Neural progenitor cell (in vitro differentiated cells): ENCODE measurements at regions not wholly inside any gene's neighbourhood (a gene's known extent, or its start where the extent isn't known, plus 50 kb on each side); places are given as distances from the start of the nearest gene placed in this dataset.

Experiments
- EZH2phosphoT487 ChIP-seq: fragments of 200-600 bp; sonication (generic); IDR thresholded peaks from 2 replicates; pipeline ENCODE4 v1.6.1; 2017; ENCODE audit warnings: antibody characterized with exemption
- TF ChIP-seq, protein P1 (sequence below): fragments of 200-600 bp; sonication (generic); IDR thresholded peaks from 2 replicates; pipeline ENCODE4 v1.5.1; 2017; ENCODE audit warnings: antibody characterized with exemption, mild to moderate bottlenecking

- TF ChIP-seq, protein P1, sequence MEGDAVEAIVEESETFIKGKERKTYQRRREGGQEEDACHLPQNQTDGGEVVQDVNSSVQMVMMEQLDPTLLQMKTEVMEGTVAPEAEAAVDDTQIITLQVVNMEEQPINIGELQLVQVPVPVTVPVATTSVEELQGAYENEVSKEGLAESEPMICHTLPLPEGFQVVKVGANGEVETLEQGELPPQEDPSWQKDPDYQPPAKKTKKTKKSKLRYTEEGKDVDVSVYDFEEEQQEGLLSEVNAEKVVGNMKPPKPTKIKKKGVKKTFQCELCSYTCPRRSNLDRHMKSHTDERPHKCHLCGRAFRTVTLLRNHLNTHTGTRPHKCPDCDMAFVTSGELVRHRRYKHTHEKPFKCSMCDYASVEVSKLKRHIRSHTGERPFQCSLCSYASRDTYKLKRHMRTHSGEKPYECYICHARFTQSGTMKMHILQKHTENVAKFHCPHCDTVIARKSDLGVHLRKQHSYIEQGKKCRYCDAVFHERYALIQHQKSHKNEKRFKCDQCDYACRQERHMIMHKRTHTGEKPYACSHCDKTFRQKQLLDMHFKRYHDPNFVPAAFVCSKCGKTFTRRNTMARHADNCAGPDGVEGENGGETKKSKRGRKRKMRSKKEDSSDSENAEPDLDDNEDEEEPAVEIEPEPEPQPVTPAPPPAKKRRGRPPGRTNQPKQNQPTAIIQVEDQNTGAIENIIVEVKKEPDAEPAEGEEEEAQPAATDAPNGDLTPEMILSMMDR, result no peak
- TF ChIP-seq EZH2phosphoT487, result no peak
Observed at GRCh38 chr5:23084815-23085214, 231.7 kb upstream of the CDH12 start.
